GM12864 (cell line): ENCODE measurements at regions not wholly inside any gene's neighbourhood (a gene's known extent, or its start where the extent isn't known, plus 50 kb on each side); places are given as distances from the start of the nearest gene placed in this dataset.
"Not testable (repeated sequence)": the region's sequence is repeated elsewhere in the genome, so short reads cannot be mapped to it uniquely, and the experiment has no call there.

Source experiments
- DNase-seq: peaks from one replicate; pipeline ENCODE4 v3.0.0-alpha.2; 2011; ENCODE audit warnings: low read depth
- H3K4me3 ChIP-seq: 2 replicates; pipeline ENCODE4 v1.5.1; 2011; ENCODE audit warnings: mild to moderate bottlenecking, low read depth, low read length, control low read depth
- TF ChIP-seq, protein P1 (sequence below): IDR thresholded peaks from 2 replicates; pipeline ENCODE4 v1.5.1; 2011; ENCODE audit warnings: low read depth, mild to moderate bottlenecking, moderate library complexity, low read length, control low read depth, inconsistent platforms; ENCODE audit errors: missing control alignments

GRCh38 chr7:19561121-19561805 is 147.6 kb downstream of the POLR1F start:
- TF ChIP-seq, protein P1, sequence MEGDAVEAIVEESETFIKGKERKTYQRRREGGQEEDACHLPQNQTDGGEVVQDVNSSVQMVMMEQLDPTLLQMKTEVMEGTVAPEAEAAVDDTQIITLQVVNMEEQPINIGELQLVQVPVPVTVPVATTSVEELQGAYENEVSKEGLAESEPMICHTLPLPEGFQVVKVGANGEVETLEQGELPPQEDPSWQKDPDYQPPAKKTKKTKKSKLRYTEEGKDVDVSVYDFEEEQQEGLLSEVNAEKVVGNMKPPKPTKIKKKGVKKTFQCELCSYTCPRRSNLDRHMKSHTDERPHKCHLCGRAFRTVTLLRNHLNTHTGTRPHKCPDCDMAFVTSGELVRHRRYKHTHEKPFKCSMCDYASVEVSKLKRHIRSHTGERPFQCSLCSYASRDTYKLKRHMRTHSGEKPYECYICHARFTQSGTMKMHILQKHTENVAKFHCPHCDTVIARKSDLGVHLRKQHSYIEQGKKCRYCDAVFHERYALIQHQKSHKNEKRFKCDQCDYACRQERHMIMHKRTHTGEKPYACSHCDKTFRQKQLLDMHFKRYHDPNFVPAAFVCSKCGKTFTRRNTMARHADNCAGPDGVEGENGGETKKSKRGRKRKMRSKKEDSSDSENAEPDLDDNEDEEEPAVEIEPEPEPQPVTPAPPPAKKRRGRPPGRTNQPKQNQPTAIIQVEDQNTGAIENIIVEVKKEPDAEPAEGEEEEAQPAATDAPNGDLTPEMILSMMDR: no peak
- no peak for DNase-seq
- H3K4me3 ChIP-seq: no peak overlapping the region

DNA sequence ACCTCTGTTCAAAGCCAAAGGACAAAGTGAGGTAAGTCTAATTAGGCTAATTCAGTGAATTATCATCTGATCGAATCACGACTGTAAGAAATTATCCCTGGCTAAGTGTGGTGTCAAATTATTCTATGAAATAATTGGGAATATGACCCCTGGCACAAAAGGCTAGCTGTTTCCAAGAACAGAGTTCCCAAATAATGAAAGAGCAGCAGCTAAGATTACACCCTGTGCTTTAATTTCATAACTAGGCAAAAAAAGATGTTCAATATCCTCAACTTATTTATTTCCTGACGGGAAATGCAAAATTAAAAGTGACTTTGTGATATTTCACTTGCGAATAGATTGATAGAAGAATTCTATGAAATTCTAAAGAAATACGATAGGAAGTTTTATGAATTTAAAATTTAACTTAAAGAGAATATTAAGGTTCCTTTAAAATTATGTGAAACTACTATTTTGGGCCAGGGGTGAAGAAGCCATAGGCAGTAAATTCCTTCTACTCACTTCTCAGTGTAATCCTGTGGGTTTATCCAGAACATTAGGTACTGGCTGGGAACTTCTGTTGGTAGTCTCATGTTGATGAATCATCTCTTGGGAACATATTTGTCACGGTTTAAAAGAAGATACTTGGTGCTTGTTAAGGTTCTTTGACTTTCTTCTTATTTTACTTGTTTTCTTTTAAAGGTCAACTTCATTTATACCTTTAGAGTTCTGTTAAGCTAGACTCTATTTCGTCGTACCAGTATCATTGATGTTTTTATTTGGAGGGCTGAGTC is 148.5 kb downstream of the POLR1F start:
- TF ChIP-seq, protein P1: no peak
- no peak overlapping the region for H3K4me3 ChIP-seq
- no peak for DNase-seq

DNA sequence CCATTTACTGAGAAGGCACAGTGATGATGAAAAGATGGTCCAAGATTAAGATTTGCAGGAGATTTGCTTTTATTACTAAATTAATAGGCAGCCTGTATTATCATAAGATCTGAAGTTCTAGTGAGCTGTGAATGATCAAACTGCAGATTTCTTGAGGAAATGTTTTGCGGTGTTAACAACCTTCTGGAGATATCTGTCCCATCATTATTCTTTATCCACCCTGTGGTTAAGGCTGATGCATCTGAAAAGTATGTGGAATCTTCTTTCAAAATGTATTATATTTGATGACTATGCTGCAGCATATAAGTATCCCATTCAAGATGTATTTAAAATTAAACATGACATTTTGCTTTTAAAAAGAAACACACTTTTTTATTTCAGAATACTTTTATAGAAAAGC is 150.3 kb downstream of the POLR1F start:
- no peak for DNase-seq
- TF ChIP-seq, protein P1: no peak
- no peak overlapping the region for H3K4me3 ChIP-seq

GRCh38 chr7:19557726-19558465 is 150.9 kb downstream of the POLR1F start:
- H3K4me3 ChIP-seq: no peak overlapping the region
- DNase-seq: no peak
- TF ChIP-seq, protein P1: no peak

- H3K4me3 ChIP-seq: no peak overlapping the region
- DNase-seq: no peak
- TF ChIP-seq, protein P1: no peak
These were observed 154.3 kb downstream of the POLR1F start for GRCh38 chr7:19554581-19554980.

DNA sequence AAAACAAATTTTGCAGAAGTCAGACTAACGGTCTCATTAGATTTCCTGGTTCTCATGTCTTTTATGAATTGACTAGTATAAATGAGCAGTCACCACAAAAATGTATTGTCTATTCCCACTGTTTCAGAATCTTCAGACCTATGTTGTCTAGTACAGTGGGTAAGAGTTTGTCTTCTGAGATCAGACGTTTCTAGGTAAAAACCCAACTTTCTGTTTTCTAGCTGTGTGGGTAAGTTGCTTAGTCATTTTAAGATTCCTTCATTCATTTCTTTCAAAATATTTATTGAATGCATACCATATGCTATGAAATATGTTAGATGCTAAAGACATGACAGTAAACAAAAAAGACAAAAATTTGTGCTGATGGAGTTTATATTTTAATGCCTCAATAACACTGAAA is 156.3 kb downstream of the POLR1F start:
- H3K4me3 ChIP-seq: no peak overlapping the region
- TF ChIP-seq, protein P1: no peak
- DNase-seq: no peak

- not testable (repeated sequence) for H3K4me3 ChIP-seq, DNase-seq
These were observed 159.6 kb downstream of the POLR1F start for GRCh38 chr7:19549246-19549645.
